ENCODE measurements at regions not wholly inside any gene's neighbourhood (a gene's known extent, or its start where the extent isn't known, plus 50 kb on each side); places are given as distances from the start of the nearest gene placed in this dataset.

DNA sequence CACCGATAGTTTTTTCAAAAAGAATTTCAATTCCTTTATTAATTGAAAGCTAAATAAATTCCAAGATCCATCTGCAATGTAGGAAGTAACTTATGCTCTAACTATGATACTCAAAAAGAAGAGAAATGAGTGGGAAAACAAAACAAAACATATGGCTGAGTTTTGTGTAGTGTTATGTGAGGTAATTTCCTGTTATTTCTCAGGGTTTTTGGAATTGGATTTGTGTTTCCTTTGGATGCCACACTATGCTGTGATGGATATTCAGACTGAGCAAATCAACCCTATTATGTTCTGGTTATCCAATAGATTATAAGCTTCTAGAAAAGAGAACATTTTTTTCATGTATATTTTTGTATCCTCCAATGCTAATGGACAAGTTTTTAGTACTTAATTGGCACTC, 73.4 kb upstream of the RAPGEF2 start:
- TF ChIP-seq, protein P1, sequence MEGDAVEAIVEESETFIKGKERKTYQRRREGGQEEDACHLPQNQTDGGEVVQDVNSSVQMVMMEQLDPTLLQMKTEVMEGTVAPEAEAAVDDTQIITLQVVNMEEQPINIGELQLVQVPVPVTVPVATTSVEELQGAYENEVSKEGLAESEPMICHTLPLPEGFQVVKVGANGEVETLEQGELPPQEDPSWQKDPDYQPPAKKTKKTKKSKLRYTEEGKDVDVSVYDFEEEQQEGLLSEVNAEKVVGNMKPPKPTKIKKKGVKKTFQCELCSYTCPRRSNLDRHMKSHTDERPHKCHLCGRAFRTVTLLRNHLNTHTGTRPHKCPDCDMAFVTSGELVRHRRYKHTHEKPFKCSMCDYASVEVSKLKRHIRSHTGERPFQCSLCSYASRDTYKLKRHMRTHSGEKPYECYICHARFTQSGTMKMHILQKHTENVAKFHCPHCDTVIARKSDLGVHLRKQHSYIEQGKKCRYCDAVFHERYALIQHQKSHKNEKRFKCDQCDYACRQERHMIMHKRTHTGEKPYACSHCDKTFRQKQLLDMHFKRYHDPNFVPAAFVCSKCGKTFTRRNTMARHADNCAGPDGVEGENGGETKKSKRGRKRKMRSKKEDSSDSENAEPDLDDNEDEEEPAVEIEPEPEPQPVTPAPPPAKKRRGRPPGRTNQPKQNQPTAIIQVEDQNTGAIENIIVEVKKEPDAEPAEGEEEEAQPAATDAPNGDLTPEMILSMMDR (IDR thresholded peaks at IDR 0.05 in 8 of 11, conservative IDR thresholded peaks at IDR 0.05 in 3 of 11): no peak
- no peak for TF ChIP-seq POLR2A (IDR thresholded peaks at IDR 0.05)
- TF ChIP-seq POLR2AphosphoS5 (IDR thresholded peaks at IDR 0.05): no peak
